ENCODE measurements at regions not wholly inside any gene's neighbourhood (a gene's known extent, or its start where the extent isn't known, plus 50 kb on each side); places are given as distances from the start of the nearest gene placed in this dataset.

GRCh38 chr2:128495996-128496547 lies 177.4 kb upstream of the HS6ST1 start:
- no peak for DNase-seq

DNA sequence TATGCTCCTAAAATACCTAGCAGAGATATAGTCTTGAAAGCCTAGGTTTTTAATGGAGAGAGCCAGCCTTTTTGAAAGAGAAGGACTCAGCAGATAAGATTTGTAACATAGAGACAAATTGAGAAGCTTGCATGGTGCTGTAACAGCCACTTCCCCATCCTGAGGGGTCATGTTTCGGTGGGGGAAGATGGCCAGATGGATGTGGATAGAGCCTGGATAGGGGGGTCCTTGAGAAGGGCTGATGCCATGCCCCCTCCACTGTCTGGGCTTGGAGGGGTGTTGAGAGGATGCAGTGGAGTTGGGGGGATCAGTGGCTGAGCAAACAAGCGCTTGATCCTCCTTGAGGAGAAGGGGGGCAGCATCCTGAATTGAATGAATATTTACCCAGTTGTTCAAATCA lies 178.0 kb upstream of the HS6ST1 start:
- DNase-seq: no peak

DNA sequence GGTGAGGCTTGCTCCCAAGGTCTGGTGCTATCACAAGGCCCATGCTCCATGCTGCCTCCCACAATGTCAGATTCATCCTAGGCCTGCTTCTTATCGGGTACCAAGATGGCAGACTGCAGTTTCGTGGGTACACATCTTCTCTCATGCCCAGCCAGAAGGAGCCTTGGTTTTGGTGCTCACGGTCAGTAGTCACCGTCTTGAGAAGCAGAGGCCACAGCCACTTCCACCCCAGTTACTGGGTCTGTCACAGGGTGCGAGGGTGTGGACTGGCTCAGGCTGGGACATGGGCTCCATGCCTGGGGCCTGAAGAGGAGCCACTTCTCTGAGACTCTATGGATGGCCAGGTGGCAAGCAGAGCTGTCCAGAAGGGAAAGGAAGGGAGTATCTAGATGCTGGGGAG lies 178.8 kb upstream of the HS6ST1 start:
- no peak for DNase-seq

DNA sequence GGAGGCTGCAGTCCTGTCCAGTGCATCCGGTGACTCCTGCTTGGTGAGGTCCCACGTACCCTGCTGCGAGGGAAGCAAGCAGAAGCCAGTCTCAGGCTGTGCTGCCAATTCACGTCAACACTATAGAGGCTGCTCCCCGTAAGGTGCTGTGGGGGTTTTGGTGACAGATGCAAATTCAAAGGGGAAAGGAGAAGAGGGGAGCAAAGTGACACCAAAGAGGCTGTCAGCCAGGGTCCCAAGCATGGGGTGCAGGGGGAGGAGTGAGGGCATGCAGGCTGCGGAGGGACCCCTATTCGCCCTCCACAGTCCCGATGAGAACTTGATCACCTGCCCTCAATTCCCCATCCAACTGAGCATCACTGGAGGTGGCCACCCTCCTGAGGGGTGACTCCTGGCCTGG lies 179.4 kb upstream of the HS6ST1 start:
- no peak for DNase-seq

DNA sequence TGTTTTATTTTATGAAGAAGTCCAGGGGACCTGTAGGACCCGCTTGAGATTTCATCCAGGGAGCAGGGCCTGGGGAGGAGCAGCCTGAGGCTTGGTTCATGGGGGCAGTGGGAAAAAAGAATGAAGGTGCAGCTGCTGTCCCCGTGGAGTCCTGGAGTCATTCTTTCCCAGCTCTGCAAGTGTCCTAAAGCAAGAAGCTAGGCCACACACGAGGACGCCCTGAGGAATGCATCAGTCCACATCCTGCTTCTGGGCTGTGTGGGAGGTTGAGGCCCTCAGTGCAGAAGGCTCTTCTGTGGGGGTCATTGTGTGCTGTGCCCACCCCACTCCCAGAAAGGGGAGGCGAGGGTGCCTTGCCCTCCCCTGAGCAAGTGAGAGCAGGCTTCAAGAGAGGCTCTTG lies 179.9 kb upstream of the HS6ST1 start:
- DNase-seq: no peak

DNA sequence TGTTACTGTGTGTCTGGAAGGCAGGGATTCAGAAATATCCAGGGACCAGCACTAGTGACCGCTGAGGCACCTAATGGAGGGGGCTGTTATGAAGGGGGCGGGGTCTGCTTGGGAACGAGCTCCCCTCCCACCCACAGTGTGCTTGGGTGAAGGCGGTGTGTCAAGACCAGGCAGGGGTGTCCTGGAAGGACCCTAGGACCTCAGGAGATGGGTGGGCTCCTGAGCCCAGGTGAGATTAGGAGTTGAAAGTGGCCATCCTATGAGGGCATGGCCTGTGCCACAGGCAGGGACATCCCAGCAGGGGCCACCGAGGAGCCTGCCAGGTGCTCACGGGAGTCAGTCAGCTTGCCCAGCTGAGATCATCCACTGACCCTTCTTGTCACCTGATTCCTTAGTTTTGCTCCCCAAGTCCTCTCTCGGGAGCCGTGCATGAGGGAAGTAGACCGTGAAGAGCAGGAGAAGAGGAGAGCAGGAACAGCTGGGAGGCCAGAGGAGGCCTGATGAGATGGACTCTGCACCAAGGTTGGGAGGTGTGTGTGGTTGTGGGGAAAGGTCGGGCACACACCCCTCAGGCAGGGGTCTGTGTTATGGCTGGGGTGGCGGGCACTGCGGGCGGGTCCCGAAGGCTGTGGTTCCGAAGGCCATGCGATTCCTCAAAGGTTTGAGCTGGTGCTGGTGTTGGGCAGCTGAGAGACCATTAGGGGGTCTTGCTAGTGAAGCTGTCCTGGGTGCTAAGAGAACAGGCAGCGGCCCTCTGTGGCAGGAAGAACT lies 180.9 kb upstream of the HS6ST1 start:
- no peak for DNase-seq

GRCh38 chr2:128500138-128500800 lies 181.6 kb upstream of the HS6ST1 start:
- no peak for DNase-seq

- DNase-seq: no peak
Measured at GRCh38 chr2:128501006-128501690, 182.5 kb upstream of the HS6ST1 start.

DNA sequence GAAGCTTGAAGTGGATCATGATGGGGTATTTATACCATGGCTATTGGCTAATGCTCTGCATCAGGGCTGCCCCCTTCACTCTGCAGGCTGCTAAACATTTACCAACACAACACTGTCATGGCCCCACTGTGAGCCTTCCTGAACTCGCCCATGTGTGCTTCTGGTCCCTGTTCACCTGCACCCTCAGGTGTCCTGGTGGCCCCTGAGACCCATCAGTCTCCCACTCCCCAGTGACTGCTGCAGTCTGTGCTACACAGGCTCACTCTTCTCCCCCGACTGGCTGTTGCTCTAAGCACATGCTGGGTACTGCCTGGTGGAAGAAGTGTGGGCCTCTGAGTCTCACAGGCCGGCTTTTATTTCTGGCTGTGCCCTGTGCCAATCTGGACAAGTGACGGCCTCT lies 183.0 kb upstream of the HS6ST1 start:
- DNase-seq: no peak

GRCh38 chr2:128502200-128502599 lies 183.5 kb upstream of the HS6ST1 start:
- no peak for DNase-seq

DNA sequence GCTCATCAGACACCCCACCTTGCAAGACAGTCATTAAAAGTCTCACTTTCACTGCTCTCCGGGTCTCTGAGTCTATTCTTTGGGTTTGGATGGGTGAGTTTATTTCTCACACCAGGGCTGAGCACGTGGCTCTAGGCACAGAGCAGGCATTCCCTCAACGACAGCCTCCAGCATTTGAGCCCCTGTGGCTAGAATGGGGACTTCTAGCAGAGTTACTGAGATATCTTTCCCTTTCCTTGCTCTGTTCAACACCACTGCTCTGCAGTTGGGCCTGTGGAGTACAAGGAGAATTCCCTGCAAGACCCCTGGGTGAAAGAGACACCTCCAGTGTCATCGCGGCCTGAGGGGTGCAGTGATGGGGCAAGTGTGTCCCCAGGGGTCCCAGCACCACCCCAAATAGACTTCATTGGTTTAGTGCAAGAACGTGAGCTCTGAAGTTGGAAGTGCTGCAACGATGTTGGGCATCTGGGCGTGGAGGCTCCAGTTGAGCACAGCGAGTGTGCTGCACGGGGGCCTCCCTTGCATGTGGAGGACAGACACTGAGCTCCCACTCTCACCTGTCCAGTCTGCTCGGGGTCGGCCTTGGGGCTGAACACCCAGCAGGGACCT lies 184.1 kb upstream of the HS6ST1 start:
- no peak for DNase-seq

GRCh38 chr2:128503399-128504245 lies 185.0 kb upstream of the HS6ST1 start:
- no peak for DNase-seq

- no peak for DNase-seq
Measured at GRCh38 chr2:128504246-128505149, 185.8 kb upstream of the HS6ST1 start.

- DNase-seq: no peak
Measured at GRCh38 chr2:128505150-128505490, 186.5 kb upstream of the HS6ST1 start.

GRCh38 chr2:128505575-128506526 lies 187.2 kb upstream of the HS6ST1 start:
- DNase-seq: no peak

DNA sequence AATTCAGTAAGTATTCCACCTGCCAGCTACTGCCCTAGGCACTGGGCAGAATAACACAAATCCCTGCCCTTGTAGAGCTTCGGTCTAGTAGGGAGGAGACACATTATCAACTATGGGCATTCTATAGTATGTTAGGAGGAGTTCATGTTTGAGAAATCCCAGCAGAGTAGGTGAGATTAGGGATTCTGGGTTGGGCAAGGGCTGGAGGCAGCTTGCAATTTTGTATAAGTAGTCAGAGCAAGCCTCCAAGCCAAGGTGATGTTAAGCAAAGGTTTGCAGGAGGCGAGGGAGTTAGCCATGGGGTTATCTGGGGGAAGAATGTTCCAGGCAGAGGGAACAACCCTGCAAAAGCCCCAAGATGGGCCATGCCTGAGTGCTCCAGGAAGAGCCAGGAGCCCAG lies 187.9 kb upstream of the HS6ST1 start:
- DNase-seq: no peak

DNA sequence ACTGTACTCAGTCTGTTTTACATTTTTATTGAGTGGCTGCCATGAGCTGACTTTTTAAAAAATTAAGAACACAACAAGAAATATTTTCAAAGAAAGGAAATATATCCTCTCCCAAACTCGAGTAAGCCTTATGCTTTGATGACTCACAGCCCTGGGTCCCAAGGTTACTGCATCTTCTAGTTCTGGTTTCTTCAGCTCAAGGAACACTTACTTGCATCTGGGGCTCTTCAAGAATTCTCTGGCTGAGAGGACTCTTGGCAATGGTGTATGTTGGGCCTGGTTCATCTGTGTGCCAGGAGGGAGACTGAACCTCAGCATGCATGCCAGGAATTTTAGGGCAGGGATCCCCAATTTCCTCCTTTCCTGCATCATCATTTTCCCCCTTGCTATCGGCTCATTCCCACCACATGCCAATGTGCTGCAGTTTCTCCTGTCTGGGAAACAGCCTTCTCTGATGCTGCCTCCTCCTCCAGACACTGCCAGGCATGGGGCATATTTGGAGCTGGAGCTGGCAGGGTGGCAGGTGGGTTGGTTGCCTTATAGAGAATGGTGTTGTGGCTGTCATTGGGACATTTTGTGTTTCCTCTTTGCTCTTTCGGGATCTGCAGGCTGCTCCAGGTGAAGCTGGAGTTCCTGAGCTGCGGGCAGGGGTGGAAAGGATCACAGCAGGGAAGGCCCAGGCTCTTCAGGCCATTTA lies 192.2 kb upstream of the HS6ST1 start:
- no peak for DNase-seq

DNA sequence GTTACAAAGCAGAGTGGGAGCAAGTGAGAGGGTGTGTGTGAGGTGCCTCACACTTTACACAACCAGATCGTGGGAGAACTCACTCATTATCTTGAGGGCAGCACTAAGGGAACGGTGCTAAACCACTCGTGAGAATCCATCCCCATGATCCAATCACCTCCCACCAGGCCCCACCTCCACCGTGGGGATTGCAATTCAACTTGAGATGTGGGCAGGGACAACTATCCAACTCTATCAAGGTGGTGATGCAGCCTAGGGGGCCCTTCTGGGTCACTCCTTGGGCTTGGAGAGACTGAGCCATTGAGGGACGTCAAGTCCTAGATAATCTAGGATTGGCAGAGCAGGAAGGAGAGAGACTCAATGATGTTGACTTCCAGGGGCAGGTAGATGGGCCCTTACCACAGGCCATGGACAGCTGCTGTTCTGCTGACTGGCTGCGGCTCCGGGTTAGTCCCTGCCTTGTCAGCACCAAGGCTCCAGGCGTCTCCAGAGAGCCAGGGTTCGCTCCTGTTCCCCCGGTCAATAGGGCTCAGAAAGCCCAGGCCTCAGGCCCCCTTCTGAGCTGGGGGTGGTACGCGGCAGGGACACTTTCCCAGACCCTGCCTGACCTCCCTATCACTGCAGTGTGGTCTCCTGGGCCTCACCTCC lies 193.2 kb upstream of the HS6ST1 start:
- DNase-seq: no peak

All from CD4-positive, alpha-beta T cell treated with Interleukin-6 for 4 hours (primary cell).